Natural killer cell (primary cell): ENCODE measurements at regions not wholly inside any gene's neighbourhood (a gene's known extent, or its start where the extent isn't known, plus 50 kb on each side); places are given as distances from the start of the nearest gene placed in this dataset.

Source experiments
- ATAC-seq, 3 donors: fragments of 150-1000 bp in 2 of 3; fragments of 200-7000 bp in 1 of 3; cut with Tn5 transposase; 1 replicate in 1 of 3; 2 replicates in 2 of 3; pipeline ENCODE4 v1.10.0; 2021; ENCODE audit warnings: mild to moderate bottlenecking in 2 of 3, moderate library complexity in 2 of 3
- DNase-seq, 2 donors: peaks; one replicate each; pipeline versions ENCODE4 v3.0.0 to v3.0.0-alpha.2; 2013 to 2021; ENCODE audit warnings: mixed read lengths in 1 of 2
- H3K27ac ChIP-seq: one replicate; pipeline ENCODE4 v1.5.1; 2013; ENCODE audit warnings: mild to moderate bottlenecking, low read length
- H3K27me3 ChIP-seq: one replicate; pipeline ENCODE4 v1.6.1; 2013; ENCODE audit warnings: low read length; ENCODE audit not compliant: control insufficient read depth, insufficient read depth
- H3K36me3 ChIP-seq: one replicate; pipeline ENCODE4 v1.6.1; 2013; ENCODE audit warnings: low read length; ENCODE audit not compliant: control insufficient read depth, insufficient read depth
- H3K4me1 ChIP-seq: one replicate; pipeline ENCODE4 v1.6.1; 2013; ENCODE audit warnings: low read length; ENCODE audit not compliant: control insufficient read depth, insufficient read depth
- H3K4me3 ChIP-seq: one replicate; pipeline ENCODE4 v1.5.1; 2013; ENCODE audit warnings: low read length
- H3K9me3 ChIP-seq: one replicate; pipeline ENCODE4 v1.6.1; 2013; ENCODE audit warnings: low read length; ENCODE audit not compliant: control insufficient read depth, insufficient read depth
- H3K27ac Mint-ChIP-seq, 2 donors: one replicate each; pipeline ENCODE4 v1.8.0; 2022; ENCODE audit warnings: mild to moderate bottlenecking in 2 of 2, mixed read lengths in 2 of 2, moderate library complexity in 1 of 2
- H3K27me3 Mint-ChIP-seq, 2 donors: one replicate each; pipeline ENCODE4 v1.8.0; 2022; ENCODE audit warnings: low read depth in 2 of 2, mixed read lengths in 2 of 2
- H3K36me3 Mint-ChIP-seq: one replicate; pipeline ENCODE4 v1.8.0; 2022; ENCODE audit warnings: mixed read lengths
- H3K4me1 Mint-ChIP-seq, 2 donors: one replicate each; pipeline ENCODE4 v1.8.0; 2022; ENCODE audit warnings: mixed read lengths in 2 of 2
- H3K4me3 Mint-ChIP-seq: one replicate; pipeline ENCODE4 v1.8.0; 2022; ENCODE audit warnings: mild to moderate bottlenecking, moderate library complexity, mixed read lengths
- H3K9me3 Mint-ChIP-seq, 2 donors: one replicate each; pipeline ENCODE4 v1.8.0; 2022; ENCODE audit warnings: mixed read lengths in 2 of 2
- CTCF ChIP-seq: fragments of 200-600 bp; IDR thresholded peaks from one replicate; pipeline ENCODE4 v1.8.0; 2022; ENCODE audit warnings: antibody characterized with exemption
- WGBS: methylation state at CpG from one replicate; pipeline ENCODE4 v1.1.7; 2013; ENCODE audit warnings: missing lambda C conversion rate; ENCODE audit not compliant: insufficient coverage; 5-methylcytosine and 5-hydroxymethylcytosine counted together
- intact Hi-C: fragments of 100-400 bp; cut with micrococcal nuclease; formaldehyde crosslinking; loops from one replicate; pipeline ENCODE4 v1.14.2; 2022

- ATAC-seq (no peak), DNase-seq (no peak)
- Mint-ChIP-seq H3K4me3 (no peak overlapping the region), H3K4me1 (no peaks in the 10 kb centered on the region), H3K9me3 (peaks cover 5 to 10% of the 10 kb centered on the region in 2 donors), H3K27me3 (no peaks in the 10 kb centered on the region), H3K27ac (no peak overlapping the region), H3K36me3 (no peaks in the 10 kb centered on the region)
- Histone ChIP-seq H3K36me3 (no peaks in the 10 kb centered on the region), H3K9me3 (no peaks in the 10 kb centered on the region), H3K4me3 (no peak overlapping the region), H3K4me1 (no peaks in the 10 kb centered on the region), H3K27ac (no peak overlapping the region), H3K27me3 (no peaks in the 10 kb centered on the region)
- no peak for TF ChIP-seq CTCF
- intact Hi-C loops, result no loop called here
- 80% methylated on average over 1 of the region's 1 CpG for WGBS
Measured at GRCh38 chr7:80403686-80404241, 108.1 kb downstream of the GNAT3 start.

GRCh38 chr7:80401708-80402107 lies 110.2 kb downstream of the GNAT3 start:
- no peak overlapping the region for H3K27ac Mint-ChIP-seq
- TF ChIP-seq CTCF, result no peak
- peaks cover 5 to 7% of the 10 kb centered on the region in 2 donors for H3K9me3 Mint-ChIP-seq
- no CpG with 5 or more reads among the region's 1 CpG for WGBS
- H3K4me3 ChIP-seq, result no peak overlapping the region
- no peak overlapping the region for H3K4me3 Mint-ChIP-seq
- no peaks in the 10 kb centered on the region for H3K4me1 Mint-ChIP-seq
- intact Hi-C loops, result no loop called here
- no peaks in the 10 kb centered on the region for H3K27me3 Mint-ChIP-seq
- no peak for ATAC-seq
- no peaks in the 10 kb centered on the region for H3K36me3 Mint-ChIP-seq
- no peaks in the 10 kb centered on the region for H3K9me3 ChIP-seq
- H3K27me3 ChIP-seq, result no peaks in the 10 kb centered on the region
- no peaks in the 10 kb centered on the region for H3K36me3 ChIP-seq
- H3K4me1 ChIP-seq, result no peaks in the 10 kb centered on the region
- H3K27ac ChIP-seq, result no peak overlapping the region
- DNase-seq, result no peak

- no peak for DNase-seq
- peaks cover 4 to 5% of the 10 kb centered on the region in 2 donors for H3K9me3 Mint-ChIP-seq
- no peaks in the 10 kb centered on the region for H3K36me3 Mint-ChIP-seq
- no peak for TF ChIP-seq CTCF
- no peaks in the 10 kb centered on the region for H3K4me1 Mint-ChIP-seq
- Histone ChIP-seq H3K9me3 (no peaks in the 10 kb centered on the region), H3K27ac (no peak overlapping the region), H3K36me3 (no peaks in the 10 kb centered on the region), H3K4me1 (no peaks in the 10 kb centered on the region), H3K4me3 (no peak overlapping the region), H3K27me3 (no peaks in the 10 kb centered on the region)
- ATAC-seq, result no peak
- no peaks in the 10 kb centered on the region for H3K27me3 Mint-ChIP-seq
- intact Hi-C loops, result no loop called here
- no peak overlapping the region for H3K4me3 Mint-ChIP-seq
- 89% methylated on average over 1 of the region's 2 CpGs for WGBS
- no peak overlapping the region for H3K27ac Mint-ChIP-seq
Measured at GRCh38 chr7:80393786-80394185, 118.1 kb downstream of the GNAT3 start.
